SK-N-MC (cell line): ENCODE measurements at regions not wholly inside any gene's neighbourhood (a gene's known extent, or its start where the extent isn't known, plus 50 kb on each side); places are given as distances from the start of the nearest gene placed in this dataset.

Source experiments
- EZH2 ChIP-seq: fragments of 200-600 bp; sonication (generic); IDR thresholded peaks from one replicate; pipeline ENCODE4 v1.6.1; 2017; ENCODE audit warnings: antibody characterized with exemption
- POLR2AphosphoS5 ChIP-seq: IDR thresholded peaks from 2 replicates; pipeline ENCODE4 v1.6.1; 2012; ENCODE audit warnings: mild to moderate bottlenecking, low read depth, low read length, borderline replicate concordance

DNA sequence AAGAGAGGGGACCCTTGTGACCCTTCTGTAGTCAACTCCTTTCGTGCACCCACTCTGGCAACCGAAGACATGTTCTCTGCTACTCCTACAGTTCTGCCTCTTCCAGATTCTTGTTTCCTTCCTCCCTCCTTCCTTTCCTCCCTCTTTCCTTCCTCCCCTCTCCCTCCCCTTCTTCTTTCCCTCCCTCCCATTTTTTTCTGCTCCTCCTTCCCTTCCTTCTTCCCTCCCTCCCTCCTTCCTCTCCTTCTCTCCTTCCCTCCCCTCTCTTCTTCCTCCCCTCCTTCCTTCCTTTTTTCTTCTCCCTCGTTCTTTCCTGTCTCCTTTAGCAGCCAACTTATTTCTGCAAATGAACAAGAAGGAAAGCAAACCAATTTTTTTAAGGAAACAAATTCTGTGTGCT, 111.5 kb downstream of the NPTX2 start:
- TF ChIP-seq POLR2AphosphoS5 (no peak), EZH2 (no peak)
